H9 (cell line): ENCODE measurements at regions not wholly inside any gene's neighbourhood (a gene's known extent, or its start where the extent isn't known, plus 50 kb on each side); places are given as distances from the start of the nearest gene placed in this dataset.

Experiments used
- DNase-seq: peaks from one replicate; pipeline ENCODE4 v3.0.0-alpha.2; 2017
- H2AFZ ChIP-seq: one replicate; pipeline ENCODE4 v1.6.1; 2013; ENCODE audit warnings: mild to moderate bottlenecking, low read length, control low read depth, moderate library complexity
- H2AK5ac ChIP-seq: 2 replicates; pipeline ENCODE4 v1.6.1; 2013; ENCODE audit warnings: low read length, control low read depth, mixed read lengths; ENCODE audit not compliant: insufficient read length
- H2BK120ac ChIP-seq: one replicate; pipeline ENCODE4 v1.6.1; 2013; ENCODE audit warnings: low read depth, mild to moderate bottlenecking, low read length, control low read depth, inconsistent platforms; ENCODE audit not compliant: poor library complexity, severe bottlenecking
- H2BK12ac ChIP-seq: 2 replicates; pipeline ENCODE4 v1.6.1; 2013; ENCODE audit warnings: low read length, control low read depth, mixed read lengths, low read depth; ENCODE audit not compliant: insufficient read length
- H2BK15ac ChIP-seq: 2 replicates; pipeline ENCODE4 v1.6.1; 2013; ENCODE audit warnings: low read depth, low read length, control low read depth
- H2BK20ac ChIP-seq: one replicate; pipeline ENCODE4 v1.6.1; 2013; ENCODE audit warnings: low read depth, mild to moderate bottlenecking, low read length, control low read depth, inconsistent platforms; ENCODE audit not compliant: poor library complexity, severe bottlenecking
- H2BK5ac ChIP-seq: 2 replicates; pipeline ENCODE4 v1.6.1; 2013; ENCODE audit warnings: low read length, control low read depth, mixed read lengths; ENCODE audit not compliant: insufficient read length
- H3K14ac ChIP-seq: 2 replicates; pipeline ENCODE4 v1.6.1; 2013; ENCODE audit warnings: low read length, control low read depth; ENCODE audit not compliant: insufficient read depth
- H3K18ac ChIP-seq: 2 replicates; pipeline ENCODE4 v1.6.1; 2013; ENCODE audit warnings: low read depth, mild to moderate bottlenecking, mixed read lengths, low read length, control low read depth; ENCODE audit not compliant: insufficient read length
- H3K23ac ChIP-seq: 2 replicates; pipeline ENCODE4 v1.6.1; 2013; ENCODE audit warnings: low read length, control low read depth, mixed read lengths, low read depth; ENCODE audit not compliant: insufficient read length
- H3K23me2 ChIP-seq: 2 replicates; pipeline ENCODE4 v1.6.1; 2013; ENCODE audit warnings: low read depth, mild to moderate bottlenecking, mixed read lengths, low read length, control low read depth; ENCODE audit not compliant: insufficient read length, poor library complexity, severe bottlenecking
- H3K27ac ChIP-seq: 2 replicates; pipeline ENCODE4 v1.5.1; 2013; ENCODE audit warnings: low read length, control low read depth, mixed read lengths, low read depth; ENCODE audit not compliant: insufficient read length
- H3K27me3 ChIP-seq: 2 replicates; pipeline ENCODE4 v1.6.1; 2013; ENCODE audit warnings: low read length, control low read depth, inconsistent platforms; ENCODE audit not compliant: insufficient read depth
- H3K4ac ChIP-seq: 2 replicates; pipeline ENCODE4 v1.6.1; 2013; ENCODE audit warnings: low read depth, mild to moderate bottlenecking, control low read depth, inconsistent platforms, low read length, moderate library complexity
- H3K4me1 ChIP-seq: 2 replicates; pipeline ENCODE4 v1.6.1; 2013; ENCODE audit warnings: low read length, control low read depth, inconsistent platforms; ENCODE audit not compliant: insufficient read depth
- H3K4me2 ChIP-seq: 2 replicates; pipeline ENCODE4 v1.6.1; 2013; ENCODE audit warnings: low read length, control low read depth, mixed read lengths; ENCODE audit not compliant: insufficient read length, insufficient read depth
- H3K56ac ChIP-seq: 2 replicates; pipeline ENCODE4 v1.6.1; 2013; ENCODE audit warnings: low read depth, mild to moderate bottlenecking, mixed read lengths, low read length, control low read depth; ENCODE audit not compliant: insufficient read length
- H3K79me1 ChIP-seq: 2 replicates; pipeline ENCODE4 v1.6.1; 2013; ENCODE audit warnings: low read depth, mild to moderate bottlenecking, moderate library complexity, low read length, control low read depth, inconsistent platforms; ENCODE audit not compliant: insufficient read depth, poor library complexity, severe bottlenecking
- H3K79me2 ChIP-seq: 2 replicates; pipeline ENCODE4 v1.6.1; 2013; ENCODE audit warnings: low read length, control low read depth, inconsistent platforms; ENCODE audit not compliant: insufficient read depth
- H3K9ac ChIP-seq: 2 replicates; pipeline ENCODE4 v1.6.1; 2013; ENCODE audit warnings: low read length, control low read depth, mixed read lengths; ENCODE audit not compliant: insufficient read length; ENCODE audit errors: extremely low read depth
- H3K9me3 ChIP-seq: one replicate; pipeline ENCODE4 v1.6.1; 2013; ENCODE audit warnings: low read depth, low read length, inconsistent platforms; ENCODE audit not compliant: control insufficient read depth
- H3T11ph ChIP-seq: one replicate; pipeline ENCODE4 v1.6.1; 2013; ENCODE audit warnings: mild to moderate bottlenecking, low read length, control low read depth, inconsistent platforms
- H4K20me1 ChIP-seq: one replicate; pipeline ENCODE4 v1.6.1; 2013; ENCODE audit not compliant: control insufficient read depth, insufficient read length, insufficient read depth
- H4K5ac ChIP-seq: 2 replicates; pipeline ENCODE4 v1.6.1; 2013; ENCODE audit warnings: low read depth, mild to moderate bottlenecking, mixed read lengths, low read length, control low read depth; ENCODE audit not compliant: insufficient read length
- H4K8ac ChIP-seq: replicated peaks from 2 replicates; pipeline ENCODE4 v1.6.1; 2013; ENCODE audit warnings: low read length, control low read depth, mixed read lengths, low read depth; ENCODE audit not compliant: insufficient read length
- H4K91ac ChIP-seq: 2 replicates; pipeline ENCODE4 v1.6.1; 2013; ENCODE audit warnings: low read depth, mild to moderate bottlenecking, moderate library complexity, mixed read lengths, low read length, control low read depth; ENCODE audit not compliant: insufficient read length
- H3K27ac Mint-ChIP-seq, 3 experiments: 2 replicates in 2 of 3; 3 replicates in 1 of 3; pipeline ENCODE4 v1.8.0; 2020 to 2021; ENCODE audit warnings: mixed read lengths in 3 of 3, mild to moderate bottlenecking in 1 of 3, moderate library complexity in 1 of 3
- H3K27me3 Mint-ChIP-seq: 2 replicates; pipeline ENCODE4 v1.8.0; 2021; ENCODE audit warnings: low read depth, mild to moderate bottlenecking, moderate library complexity, mixed read lengths
- H3K36me3 Mint-ChIP-seq, 3 experiments: 2 replicates in 2 of 3; 3 replicates in 1 of 3; pipeline ENCODE4 v1.8.0; 2020 to 2021; ENCODE audit warnings: low read depth in 3 of 3, mixed read lengths in 3 of 3; ENCODE audit not compliant: insufficient read depth in 1 of 3
- H3K4me1 Mint-ChIP-seq, 2 experiments: 2 replicates each; pipeline ENCODE4 v1.8.0; 2020; ENCODE audit warnings: mixed read lengths in 2 of 2
- H3K4me3 Mint-ChIP-seq, 2 experiments: 2 replicates in 1 of 2; 3 replicates in 1 of 2; pipeline ENCODE4 v1.8.0; 2020 to 2021; ENCODE audit warnings: mild to moderate bottlenecking in 2 of 2, mixed read lengths in 2 of 2, moderate library complexity in 1 of 2
- H3K9me3 Mint-ChIP-seq, 2 experiments: 2 replicates in 1 of 2; 3 replicates in 1 of 2; pipeline ENCODE4 v1.8.0; 2020; ENCODE audit warnings: mild to moderate bottlenecking in 2 of 2, mixed read lengths in 2 of 2, moderate library complexity in 1 of 2
- WGBS: extraction: QIAGEN DNeasy Blood & Tissue Kit; methylation state at CpG from one replicate; pipeline ENCODE4 v1.1.7; 2013; ENCODE audit warnings: missing lambda C conversion rate, low lambda C conversion rate, mixed read lengths; ENCODE audit not compliant: insufficient read length; ENCODE audit errors: extremely low coverage; 5-methylcytosine and 5-hydroxymethylcytosine counted together
- TF ChIP-seq, protein P1 (sequence below): fragments of 200-600 bp; sonication (generic); conservative IDR thresholded peaks from 3 replicates; pipeline ENCODE4 v1.8.0; 2021; ENCODE audit warnings: antibody characterized with exemption, mild to moderate bottlenecking

DNA sequence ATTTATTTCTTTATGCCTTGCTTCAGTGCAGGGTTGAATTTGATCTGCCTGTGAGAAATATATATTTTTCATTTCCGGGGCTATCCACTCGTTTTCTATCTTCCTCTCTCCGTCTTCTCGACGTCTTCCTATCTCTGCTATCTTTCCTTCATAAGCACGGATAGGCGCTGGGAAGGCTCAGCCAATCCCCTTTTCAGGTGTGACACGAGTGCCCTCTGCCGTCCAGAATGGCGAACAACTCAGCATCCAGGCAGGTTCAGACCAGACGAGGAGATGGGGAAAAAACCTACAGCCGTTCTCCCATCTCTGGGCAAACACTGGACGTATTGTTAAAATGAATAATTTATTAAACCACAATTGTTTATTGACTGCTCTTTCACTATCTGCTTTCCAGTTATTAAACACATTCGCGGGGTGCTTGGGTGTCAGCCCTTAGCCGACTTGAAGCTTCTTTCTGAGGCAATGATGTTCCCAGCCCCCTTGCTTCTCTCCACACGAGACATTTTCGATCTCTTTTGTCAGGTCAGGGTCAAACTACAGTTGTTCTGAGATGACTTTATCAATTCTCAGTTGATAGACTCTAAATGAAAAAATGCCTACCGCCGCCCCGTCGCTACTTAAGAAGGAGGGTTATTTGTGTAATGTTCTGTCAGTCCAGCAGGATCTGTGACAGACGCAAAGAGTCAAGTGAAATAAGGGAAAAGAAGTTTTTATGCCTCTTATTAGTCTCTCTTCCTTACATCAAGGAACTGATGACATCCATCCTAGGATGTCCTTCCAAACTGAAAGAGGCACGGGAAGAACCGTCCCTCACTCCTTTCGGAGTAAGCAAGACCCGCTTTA, 96.3 kb upstream of the NOCT start:
- no peak overlapping the region for H3K56ac ChIP-seq
- no peak overlapping the region for H2AK5ac ChIP-seq
- H3K4me1 Mint-ChIP-seq = peaks cover 9 to 12% of the 10 kb centered on the region in 2 experiments; a peak in 3 of 4 replicates
- H4K8ac ChIP-seq = no peak overlapping the region
- no peak overlapping the region for H2BK20ac ChIP-seq
- H3K23ac ChIP-seq = no peak overlapping the region
- H2BK15ac ChIP-seq = no peak overlapping the region
- H3K9me3 ChIP-seq = no peaks in the 10 kb centered on the region
- H3K4me2 ChIP-seq = no peak overlapping the region
- H3K27ac Mint-ChIP-seq = no peak overlapping the region
- WGBS = no CpG with 5 or more reads among the region's 27 CpGs
- H3K36me3 Mint-ChIP-seq = no peaks in the 10 kb centered on the region
- TF ChIP-seq, protein P1, sequence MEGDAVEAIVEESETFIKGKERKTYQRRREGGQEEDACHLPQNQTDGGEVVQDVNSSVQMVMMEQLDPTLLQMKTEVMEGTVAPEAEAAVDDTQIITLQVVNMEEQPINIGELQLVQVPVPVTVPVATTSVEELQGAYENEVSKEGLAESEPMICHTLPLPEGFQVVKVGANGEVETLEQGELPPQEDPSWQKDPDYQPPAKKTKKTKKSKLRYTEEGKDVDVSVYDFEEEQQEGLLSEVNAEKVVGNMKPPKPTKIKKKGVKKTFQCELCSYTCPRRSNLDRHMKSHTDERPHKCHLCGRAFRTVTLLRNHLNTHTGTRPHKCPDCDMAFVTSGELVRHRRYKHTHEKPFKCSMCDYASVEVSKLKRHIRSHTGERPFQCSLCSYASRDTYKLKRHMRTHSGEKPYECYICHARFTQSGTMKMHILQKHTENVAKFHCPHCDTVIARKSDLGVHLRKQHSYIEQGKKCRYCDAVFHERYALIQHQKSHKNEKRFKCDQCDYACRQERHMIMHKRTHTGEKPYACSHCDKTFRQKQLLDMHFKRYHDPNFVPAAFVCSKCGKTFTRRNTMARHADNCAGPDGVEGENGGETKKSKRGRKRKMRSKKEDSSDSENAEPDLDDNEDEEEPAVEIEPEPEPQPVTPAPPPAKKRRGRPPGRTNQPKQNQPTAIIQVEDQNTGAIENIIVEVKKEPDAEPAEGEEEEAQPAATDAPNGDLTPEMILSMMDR = peak; percentile 87
- H3K18ac ChIP-seq = no peak overlapping the region
- H3K4me3 Mint-ChIP-seq = no peak overlapping the region
- no peak overlapping the region for H3K14ac ChIP-seq
- H3K79me1 ChIP-seq = no peaks in the 10 kb centered on the region
- H3K9ac ChIP-seq = no peak overlapping the region
- H2BK120ac ChIP-seq = no peak overlapping the region
- no peak overlapping the region for H3K4ac ChIP-seq
- no peaks in the 10 kb centered on the region for H3K9me3 Mint-ChIP-seq
- H2BK12ac ChIP-seq = no peak overlapping the region
- H2BK5ac ChIP-seq = no peak overlapping the region
- no peaks in the 10 kb centered on the region for H3K4me1 ChIP-seq
- no peak overlapping the region for H2AFZ ChIP-seq
- no peaks in the 10 kb centered on the region for H3K79me2 ChIP-seq
- no peak overlapping the region for H4K5ac ChIP-seq
- no peaks in the 10 kb centered on the region for H3K27me3 ChIP-seq
- no peak overlapping the region for H4K91ac ChIP-seq
- no peaks in the 10 kb centered on the region for H4K20me1 ChIP-seq
- H3T11ph ChIP-seq = no peak overlapping the region
- H3K27ac ChIP-seq = no peak overlapping the region
- H3K27me3 Mint-ChIP-seq = no peaks in the 10 kb centered on the region
- DNase-seq = peak; percentile 86
- H3K23me2 ChIP-seq = no peaks in the 10 kb centered on the region
